Ectodermal cell (in vitro differentiated cells): ENCODE measurements at regions not wholly inside any gene's neighbourhood (a gene's known extent, or its start where the extent isn't known, plus 50 kb on each side); places are given as distances from the start of the nearest gene placed in this dataset.

ENCODE experiments used
- H3K27ac ChIP-seq: 2 replicates; pipeline ENCODE4 v1.7.0; 2013; ENCODE audit warnings: mild to moderate bottlenecking, low read depth, low read length; ENCODE audit not compliant: insufficient read depth, poor library complexity, severe bottlenecking
- H3K27me3 ChIP-seq: 2 replicates; pipeline ENCODE4 v1.7.0; 2013; ENCODE audit warnings: mild to moderate bottlenecking, low read length; ENCODE audit not compliant: insufficient read depth, control insufficient read depth, poor library complexity, severe bottlenecking
- H3K36me3 ChIP-seq: one replicate; pipeline ENCODE4 v1.7.0; 2013; ENCODE audit warnings: low read length; ENCODE audit not compliant: control insufficient read depth, insufficient read depth
- H3K4me1 ChIP-seq: one replicate; pipeline ENCODE4 v1.7.0; 2013; ENCODE audit warnings: low read length; ENCODE audit not compliant: control insufficient read depth, insufficient read depth
- H3K4me3 ChIP-seq: 2 replicates; pipeline ENCODE4 v1.7.0; 2013; ENCODE audit warnings: low read depth, low read length, control low read depth; ENCODE audit not compliant: insufficient read depth
- H3K9me3 ChIP-seq: 2 replicates; pipeline ENCODE4 v1.7.0; 2013; ENCODE audit warnings: mild to moderate bottlenecking, low read length, moderate library complexity; ENCODE audit not compliant: control insufficient read depth
- WGBS, 2 experiments: methylation state at CpG; one replicate each; pipeline ENCODE4 v1.1.7; 2013; ENCODE audit warnings: missing lambda C conversion rate in 2 of 2; 5-methylcytosine and 5-hydroxymethylcytosine counted together

GRCh38 chr21:18614303-18614702 is 210.7 kb upstream of the TMPRSS15 start:
- no peaks in the 10 kb centered on the region for H3K4me1 ChIP-seq
- no peak overlapping the region for H3K4me3 ChIP-seq
- H3K27me3 ChIP-seq: no peaks in the 10 kb centered on the region
- 62 to 84% methylated on average over 2 to 3 of the region's 3 CpGs for WGBS, 2 experiments
- no peak overlapping the region for H3K27ac ChIP-seq
- no peaks in the 10 kb centered on the region for H3K9me3 ChIP-seq
- H3K36me3 ChIP-seq: no peaks in the 10 kb centered on the region

GRCh38 chr21:18617291-18617690 is 213.7 kb upstream of the TMPRSS15 start:
- Histone ChIP-seq H3K4me1 (no peaks in the 10 kb centered on the region), H3K36me3 (no peaks in the 10 kb centered on the region), H3K9me3 (no peaks in the 10 kb centered on the region), H3K4me3 (no peak overlapping the region), H3K27ac (no peak overlapping the region), H3K27me3 (no peaks in the 10 kb centered on the region)
- 89 to 92% methylated on average over 3 of the region's 3 CpGs for WGBS, 2 experiments

GRCh38 chr21:18620436-18620835 is 216.9 kb upstream of the TMPRSS15 start:
- no peak overlapping the region for H3K27ac ChIP-seq
- no peak overlapping the region for H3K4me3 ChIP-seq
- H3K4me1 ChIP-seq: no peaks in the 10 kb centered on the region
- H3K27me3 ChIP-seq: no peaks in the 10 kb centered on the region
- H3K9me3 ChIP-seq: no peaks in the 10 kb centered on the region
- WGBS, 2 experiments: 84 to 88% methylated on average over 4 of the region's 4 CpGs
- H3K36me3 ChIP-seq: no peaks in the 10 kb centered on the region

- no peak overlapping the region for H3K4me3 ChIP-seq
- H3K27ac ChIP-seq: no peak overlapping the region
Measured at GRCh38 chr21:18622383-18622782, 218.8 kb upstream of the TMPRSS15 start.

GRCh38 chr21:18630446-18630845 is 226.9 kb upstream of the TMPRSS15 start:
- no peaks in the 10 kb centered on the region for H3K9me3 ChIP-seq
- H3K4me1 ChIP-seq: no peaks in the 10 kb centered on the region
- no peaks in the 10 kb centered on the region for H3K36me3 ChIP-seq
- no peak overlapping the region for H3K4me3 ChIP-seq
- H3K27ac ChIP-seq: no peak overlapping the region
- 75 to 89% methylated on average over 1 to 2 of the region's 2 CpGs for WGBS, 2 experiments
- H3K27me3 ChIP-seq: no peaks in the 10 kb centered on the region

More at GRCh38 chr21:18622383-18622782, 218.8 kb upstream of the TMPRSS15 start:
- Histone ChIP-seq H3K27me3 (no peaks in the 10 kb centered on the region), H3K36me3 (no peaks in the 10 kb centered on the region), H3K9me3 (no peaks in the 10 kb centered on the region), H3K4me1 (no peaks in the 10 kb centered on the region)

GRCh38 chr21:18636897-18637296 is 233.3 kb upstream of the TMPRSS15 start:
- Histone ChIP-seq H3K27ac (no peak overlapping the region), H3K36me3 (no peaks in the 10 kb centered on the region), H3K9me3 (no peaks in the 10 kb centered on the region), H3K4me3 (no peak overlapping the region), H3K4me1 (no peaks in the 10 kb centered on the region), H3K27me3 (no peaks in the 10 kb centered on the region)
- 96 to 99% methylated on average over 1 to 2 of the region's 2 CpGs for WGBS, 2 experiments

- 75 to 100% methylated on average over 1 of the region's 1 CpG for WGBS, 2 experiments
- no peaks in the 10 kb centered on the region for H3K9me3 ChIP-seq
- no peaks in the 10 kb centered on the region for H3K4me1 ChIP-seq
- H3K27ac ChIP-seq: no peak overlapping the region
- H3K4me3 ChIP-seq: no peak overlapping the region
- H3K36me3 ChIP-seq: no peaks in the 10 kb centered on the region
- H3K27me3 ChIP-seq: no peaks in the 10 kb centered on the region
Measured at GRCh38 chr21:18646116-18646515, 242.5 kb upstream of the TMPRSS15 start.

GRCh38 chr21:18655931-18656330 is 252.3 kb upstream of the TMPRSS15 start:
- Histone ChIP-seq H3K4me3 (no peak overlapping the region), H3K27me3 (no peaks in the 10 kb centered on the region), H3K36me3 (no peaks in the 10 kb centered on the region), H3K9me3 (no peaks in the 10 kb centered on the region), H3K4me1 (no peaks in the 10 kb centered on the region), H3K27ac (no peak overlapping the region)
- WGBS, 2 experiments: 95 to 100% methylated on average over 2 of the region's 3 CpGs

- 89 to 93% methylated on average over 3 of the region's 3 CpGs for WGBS, 2 experiments
- Histone ChIP-seq H3K27ac (no peak overlapping the region), H3K9me3 (no peaks in the 10 kb centered on the region), H3K4me1 (no peaks in the 10 kb centered on the region), H3K27me3 (no peaks in the 10 kb centered on the region), H3K4me3 (no peak overlapping the region), H3K36me3 (no peaks in the 10 kb centered on the region)
Measured at GRCh38 chr21:18661842-18662241, 258.3 kb upstream of the TMPRSS15 start.

GRCh38 chr21:18663663-18664062 is 260.1 kb upstream of the TMPRSS15 start:
- H3K4me3 ChIP-seq: no peak overlapping the region
- no peaks in the 10 kb centered on the region for H3K4me1 ChIP-seq
- no peaks in the 10 kb centered on the region for H3K36me3 ChIP-seq
- H3K27me3 ChIP-seq: no peaks in the 10 kb centered on the region
- WGBS, 2 experiments: 92 to 94% methylated on average over 3 of the region's 3 CpGs
- no peak overlapping the region for H3K27ac ChIP-seq
- H3K9me3 ChIP-seq: no peaks in the 10 kb centered on the region

- 87 to 100% methylated on average over 1 of the region's 1 CpG for WGBS, 2 experiments
- no peaks in the 10 kb centered on the region for H3K9me3 ChIP-seq
- no peaks in the 10 kb centered on the region for H3K27me3 ChIP-seq
- no peak overlapping the region for H3K4me3 ChIP-seq
- H3K27ac ChIP-seq: no peak overlapping the region
- H3K4me1 ChIP-seq: no peaks in the 10 kb centered on the region
- no peaks in the 10 kb centered on the region for H3K36me3 ChIP-seq
Measured at GRCh38 chr21:18666725-18667124, 263.1 kb upstream of the TMPRSS15 start.
